Tibial nerve (tissue), 4 donors: ENCODE measurements at regions not wholly inside any gene's neighbourhood (a gene's known extent, or its start where the extent isn't known, plus 50 kb on each side); places are given as distances from the start of the nearest gene placed in this dataset.

Source experiments
- CTCF ChIP-seq, 5 experiments: fragments of 200-600 bp in 3 of 5; fragments of 450-650 bp in 2 of 5; sonication (generic) in 3 of 5; IDR thresholded peaks; one replicate each; pipeline ENCODE4 v1.5.1; 2016 to 2019; ENCODE audit warnings: antibody characterized with exemption in 5 of 5, mild to moderate bottlenecking in 3 of 5, moderate library complexity in 2 of 5
- EP300 ChIP-seq, 2 donors: sonication (generic); formaldehyde crosslinking; IDR thresholded peaks; one replicate each; pipeline ENCODE4 v1.6.1; 2017; ENCODE audit warnings: antibody characterized with exemption in 2 of 2, mild to moderate bottlenecking in 1 of 2
- POLR2A ChIP-seq, 2 donors: fragments of 450-650 bp; IDR thresholded peaks; one replicate each; pipeline ENCODE4 v1.6.1; 2017; ENCODE audit warnings: antibody characterized with exemption in 2 of 2, mild to moderate bottlenecking in 2 of 2, moderate library complexity in 2 of 2

- TF ChIP-seq CTCF (IDR thresholded peaks at IDR 0.05) (no peak), EP300 (IDR thresholded peaks at IDR 0.05) (no peak), POLR2A (IDR thresholded peaks at IDR 0.05) (no peak)
Observed at GRCh38 chr5:99617335-99617734, 688.5 kb upstream of the CHD1 start.
